ENCODE measurements at regions not wholly inside any gene's neighbourhood (a gene's known extent, or its start where the extent isn't known, plus 50 kb on each side); places are given as distances from the start of the nearest gene placed in this dataset.

GRCh38 chr6:144347448-144347759 lies 62.3 kb downstream of the UTRN start:
- TF ChIP-seq POLR2AphosphoS5 (IDR thresholded peaks at IDR 0.05; ENCODE audit: borderline replicate concordance, low read depth, low read length) (no peak), EZH2 (IDR thresholded peaks at IDR 0.05) (no peak)

Data from SK-N-MC (cell line).